ENCODE measurements at regions not wholly inside any gene's neighbourhood (a gene's known extent, or its start where the extent isn't known, plus 50 kb on each side); places are given as distances from the start of the nearest gene placed in this dataset.

DNA sequence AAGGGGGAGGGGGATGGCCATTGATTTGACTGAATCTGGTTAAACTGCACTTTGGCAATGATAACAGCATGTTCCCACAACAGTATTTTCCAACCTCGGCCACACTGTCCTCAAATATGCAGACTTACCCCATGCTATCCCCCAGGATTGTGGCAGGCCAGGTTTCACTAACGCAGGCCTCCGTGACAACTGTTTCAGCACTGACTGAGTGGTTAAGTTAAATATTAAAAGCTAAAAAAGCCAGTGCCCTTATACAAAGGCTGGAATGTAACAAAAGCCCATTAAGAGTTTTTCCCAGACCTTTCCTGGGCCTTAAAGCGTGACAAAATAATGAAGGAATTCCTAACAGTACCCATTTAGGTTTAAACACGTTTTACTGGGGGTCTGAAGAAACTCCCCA lies 202.9 kb downstream of the USP25 start:
- no peaks in the 10 kb centered on the region for H3K27me3 ChIP-seq
- no peak overlapping the region for H3K4me2 ChIP-seq
- H4K20me1 ChIP-seq, result no peaks in the 10 kb centered on the region
- H3K9me3 ChIP-seq (replicated peaks in 1 of 11), result no peaks in the 10 kb centered on the region
- H3K4me3 ChIP-seq, result no peak overlapping the region
- peaks cover 0 to 4% (median 0%) of the 10 kb centered on the region in 10 experiments; a peak in 2 of 20 replicates for H3K4me1 ChIP-seq
- H3K27ac ChIP-seq, result no peak overlapping the region
- TF ChIP-seq Cebpa-rat (IDR thresholded peaks at IDR 0.05), result no peak
- no peaks in the 10 kb centered on the region for H3K36me3 ChIP-seq
- no peak overlapping the region for H3K9ac ChIP-seq

DNA sequence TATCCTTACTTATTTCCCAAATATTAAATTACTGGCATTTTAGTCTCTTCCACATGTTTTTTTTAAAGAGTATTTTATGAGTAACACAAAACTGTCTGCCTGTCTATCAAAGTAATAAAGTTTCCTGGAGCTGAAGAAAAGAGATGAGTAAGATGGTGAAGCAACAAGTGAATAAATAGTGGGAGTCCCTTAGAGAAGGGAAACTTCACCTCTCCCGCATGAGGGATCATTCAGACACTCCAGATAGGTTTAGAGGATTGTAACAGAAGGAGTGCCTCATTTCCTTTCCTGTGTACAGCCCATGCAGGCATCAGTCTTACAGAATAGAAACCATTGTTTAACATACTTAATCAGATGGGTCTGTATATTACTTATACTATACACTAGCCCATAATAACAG lies 205.7 kb downstream of the USP25 start:
- no peak for TF ChIP-seq Cebpa-rat (IDR thresholded peaks at IDR 0.05)
- H3K9me3 ChIP-seq (replicated peaks in 1 of 11), result no peaks in the 10 kb centered on the region

DNA sequence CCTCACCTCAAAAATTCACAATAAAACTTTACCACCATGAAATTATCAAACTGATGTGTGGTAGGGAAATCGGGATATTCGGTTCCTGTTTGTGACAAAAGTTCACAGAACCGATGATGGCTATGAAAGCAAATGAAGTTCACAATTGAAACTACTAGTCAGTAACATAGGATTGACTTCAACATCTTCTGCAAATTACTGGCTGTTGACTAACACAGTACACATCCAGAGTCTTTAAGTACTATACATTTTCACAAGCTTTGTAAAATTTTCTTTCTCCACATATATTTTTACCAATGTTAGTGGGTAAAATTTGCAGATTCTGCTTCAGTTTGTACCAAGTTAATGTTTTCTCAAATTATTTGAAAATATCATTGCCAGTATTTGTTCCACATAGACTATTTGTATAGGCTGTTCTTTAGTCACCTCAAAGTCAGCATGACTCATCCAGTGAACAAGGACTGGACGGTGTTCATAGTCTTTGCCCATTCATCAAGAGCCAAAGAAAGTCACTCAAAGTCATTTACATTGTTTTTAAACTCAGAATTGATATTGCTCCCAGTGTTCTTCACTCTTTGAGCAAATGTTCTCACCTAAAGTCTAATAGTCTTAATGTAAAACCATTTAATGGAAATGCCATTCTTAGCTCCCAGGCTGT lies 213.4 kb downstream of the USP25 start:
- H3K27me3 ChIP-seq, result no peaks in the 10 kb centered on the region
- H3K9me3 ChIP-seq (replicated peaks in 1 of 11), result no peaks in the 10 kb centered on the region
- no peaks in the 10 kb centered on the region for H4K20me1 ChIP-seq
- H3K4me2 ChIP-seq, result no peak overlapping the region
- no peak overlapping the region for H3K4me3 ChIP-seq
- no peak overlapping the region for H3K9ac ChIP-seq
- no peaks in the 10 kb centered on the region for H3K4me1 ChIP-seq
- H3K27ac ChIP-seq, result no peak overlapping the region
- TF ChIP-seq Cebpa-rat (IDR thresholded peaks at IDR 0.05), result no peak
- no peaks in the 10 kb centered on the region for H3K36me3 ChIP-seq

More for the DNA sequence above, 205.7 kb downstream of the USP25 start:
- Histone ChIP-seq H3K27me3 (no peaks in the 10 kb centered on the region), H3K27ac (no peak overlapping the region), H3K9ac (no peak overlapping the region), H3K4me2 (no peak overlapping the region), H3K4me3 (no peak overlapping the region), H3K36me3 (no peaks in the 10 kb centered on the region), H3K4me1 (no peaks in the 10 kb centered on the region), H4K20me1 (no peaks in the 10 kb centered on the region)

DNA sequence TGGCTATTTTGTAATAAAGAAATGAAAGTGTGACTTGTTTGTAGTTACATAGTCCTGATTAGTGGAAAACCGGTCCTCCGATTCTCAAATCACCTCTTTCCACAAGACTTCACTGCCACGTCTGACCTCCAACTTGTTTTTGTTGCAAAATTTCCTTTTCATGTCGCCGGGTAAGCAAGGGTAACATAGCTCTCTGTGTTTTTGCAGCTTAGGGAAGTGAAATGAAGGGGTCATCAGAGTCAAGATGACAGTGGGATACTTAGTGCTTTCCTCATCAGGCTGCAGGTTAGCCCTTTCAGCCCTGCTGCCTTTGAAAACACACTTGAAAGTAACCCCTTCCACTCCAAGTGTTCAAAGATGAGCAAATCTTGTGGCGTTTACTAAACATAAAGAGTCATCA lies 217.9 kb downstream of the USP25 start:
- Histone ChIP-seq H3K9ac (no peak overlapping the region), H3K9me3 (replicated peaks in 1 of 11) (peaks cover 2 to 10% (median 4%) of the 10 kb centered on the region in 11 experiments; a peak in 18 of 22 replicates)

DNA sequence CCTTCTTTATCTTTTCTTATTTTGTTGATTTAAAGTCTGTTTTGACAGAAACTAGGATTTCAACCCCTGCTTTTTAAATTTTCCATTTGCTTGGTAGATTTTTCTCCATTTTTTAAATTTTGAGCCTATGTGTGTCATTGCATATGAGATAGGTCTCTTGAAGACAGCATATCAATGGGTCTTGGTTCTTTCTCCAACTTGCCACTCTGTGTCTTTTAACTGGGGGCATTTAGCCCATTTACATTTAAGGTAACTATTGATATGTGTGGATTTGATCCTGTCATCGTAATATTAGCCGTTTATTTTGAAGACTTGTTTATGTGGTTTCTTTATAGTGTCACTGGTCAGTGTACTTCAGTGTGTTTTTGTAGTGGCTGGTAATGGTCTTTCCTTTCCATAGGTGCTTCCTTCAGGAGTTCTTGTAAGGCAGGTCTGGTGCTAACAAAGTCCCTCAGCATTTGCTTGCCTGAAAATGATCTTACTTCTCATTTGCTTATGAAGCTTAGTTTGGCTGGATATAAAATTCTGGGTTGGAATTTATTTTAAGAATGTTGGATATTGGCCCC lies 223.9 kb downstream of the USP25 start:
- Histone ChIP-seq H3K4me2 (no peak overlapping the region), H3K4me3 (no peak overlapping the region), H3K27ac (no peak overlapping the region), H3K36me3 (no peaks in the 10 kb centered on the region), H3K9me3 (replicated peaks in 1 of 11) (peaks cover 30 to 40% (median 35%) of the 10 kb centered on the region in 11 experiments), H3K9ac (no peak overlapping the region), H3K4me1 (no peaks in the 10 kb centered on the region), H4K20me1 (no peaks in the 10 kb centered on the region), H3K27me3 (no peaks in the 10 kb centered on the region)
- TF ChIP-seq Cebpa-rat (IDR thresholded peaks at IDR 0.05), result no peak

More for the DNA sequence above, 217.9 kb downstream of the USP25 start:
- H3K27me3 ChIP-seq, result no peaks in the 10 kb centered on the region
- no peak overlapping the region for H3K27ac ChIP-seq
- no peaks in the 10 kb centered on the region for H3K4me1 ChIP-seq
- no peak for TF ChIP-seq Cebpa-rat (IDR thresholded peaks at IDR 0.05)
- H3K4me2 ChIP-seq, result no peak overlapping the region
- H4K20me1 ChIP-seq, result no peaks in the 10 kb centered on the region
- no peak overlapping the region for H3K4me3 ChIP-seq
- H3K36me3 ChIP-seq, result no peaks in the 10 kb centered on the region

DNA sequence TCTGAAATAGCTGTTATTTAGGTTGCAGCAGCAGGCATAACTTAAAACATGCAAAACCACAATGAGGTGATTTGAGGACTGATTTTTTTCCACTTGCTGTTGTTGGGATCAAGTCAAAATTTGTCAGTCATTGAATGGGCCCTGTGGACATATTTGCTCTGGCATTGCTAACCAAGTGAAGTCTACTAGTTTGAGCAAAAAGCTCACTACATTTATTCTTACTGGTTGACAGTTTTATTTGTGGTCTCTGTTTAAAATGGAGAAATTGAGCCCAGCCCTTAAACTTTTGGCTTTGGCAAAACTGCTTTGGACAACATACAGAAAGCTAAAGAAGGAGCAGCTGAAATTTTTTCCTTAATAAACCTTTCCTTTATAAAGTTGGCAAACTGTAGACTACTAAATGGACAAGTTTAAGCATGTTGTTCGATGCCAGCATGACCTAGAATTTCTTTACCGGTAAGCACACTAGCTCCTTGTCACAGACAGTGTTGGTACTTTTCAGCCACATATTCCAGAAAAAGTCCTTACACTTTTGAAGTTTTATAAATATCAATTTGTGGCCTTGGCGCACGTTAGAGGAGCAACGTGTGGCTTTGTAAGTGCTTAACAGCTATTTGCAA lies 234.6 kb downstream of the USP25 start:
- Histone ChIP-seq H3K9me3 (replicated peaks in 1 of 11) (no peaks in the 10 kb centered on the region), H3K4me2 (no peak overlapping the region), H3K4me3 (no peak overlapping the region), H3K27ac (no peak overlapping the region), H3K36me3 (no peaks in the 10 kb centered on the region), H3K27me3 (no peaks in the 10 kb centered on the region), H3K9ac (no peak overlapping the region), H4K20me1 (no peaks in the 10 kb centered on the region), H3K4me1 (no peaks in the 10 kb centered on the region)
- TF ChIP-seq Cebpa-rat (IDR thresholded peaks at IDR 0.05), result no peak

DNA sequence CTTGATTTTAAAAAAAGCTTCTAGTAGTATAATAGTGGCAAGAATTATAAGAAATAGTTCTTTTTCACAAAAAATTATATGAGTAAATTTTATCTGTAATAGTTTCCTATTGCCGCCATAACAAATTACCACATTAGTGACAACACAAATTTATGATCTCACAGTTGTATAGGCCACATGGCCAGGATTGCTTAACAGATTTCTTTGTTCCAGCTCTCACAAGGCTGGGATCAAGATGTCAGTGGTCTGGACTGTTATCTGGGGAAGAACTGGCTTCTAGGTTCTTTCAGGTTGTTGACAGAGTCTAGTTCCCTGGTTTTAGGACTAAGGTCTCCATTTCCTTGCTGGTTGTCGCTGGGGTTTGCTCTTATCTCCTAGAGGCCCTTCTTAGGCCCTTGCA lies 236.4 kb downstream of the USP25 start:
- no peaks in the 10 kb centered on the region for H3K36me3 ChIP-seq
- H3K4me2 ChIP-seq, result no peak overlapping the region
- no peaks in the 10 kb centered on the region for H3K27me3 ChIP-seq
- no peaks in the 10 kb centered on the region for H4K20me1 ChIP-seq
- no peak overlapping the region for H3K27ac ChIP-seq
- no peak overlapping the region for H3K9ac ChIP-seq
- no peaks in the 10 kb centered on the region for H3K9me3 ChIP-seq (replicated peaks in 1 of 11)
- H3K4me3 ChIP-seq, result no peak overlapping the region
- no peak for TF ChIP-seq Cebpa-rat (IDR thresholded peaks at IDR 0.05)
- no peaks in the 10 kb centered on the region for H3K4me1 ChIP-seq

DNA sequence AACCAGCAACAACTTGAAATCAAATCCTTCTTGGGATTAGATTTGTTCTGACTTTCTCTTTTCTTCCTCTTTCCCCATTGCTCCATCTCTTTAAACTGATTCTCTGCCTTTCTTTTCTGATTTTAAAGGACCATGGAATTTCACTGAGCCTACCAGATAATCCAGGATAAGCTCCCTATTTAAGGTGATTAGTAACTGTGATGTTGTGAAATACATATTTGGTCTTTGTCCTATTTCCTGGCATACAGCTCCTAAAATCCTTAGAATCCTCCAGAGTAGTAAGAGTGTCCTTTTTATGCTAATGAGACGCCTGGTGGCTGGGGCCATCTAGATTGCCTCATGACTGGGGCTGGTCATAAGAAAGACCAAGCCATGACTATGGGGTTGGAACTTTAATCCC lies 236.9 kb downstream of the USP25 start:
- Histone ChIP-seq H3K4me1 (no peaks in the 10 kb centered on the region), H4K20me1 (no peaks in the 10 kb centered on the region), H3K27ac (no peak overlapping the region), H3K36me3 (no peaks in the 10 kb centered on the region), H3K9me3 (replicated peaks in 1 of 11) (no peaks in the 10 kb centered on the region), H3K27me3 (no peaks in the 10 kb centered on the region), H3K9ac (no peak overlapping the region), H3K4me3 (no peak overlapping the region), H3K4me2 (no peak overlapping the region)
- TF ChIP-seq Cebpa-rat (IDR thresholded peaks at IDR 0.05), result no peak

DNA sequence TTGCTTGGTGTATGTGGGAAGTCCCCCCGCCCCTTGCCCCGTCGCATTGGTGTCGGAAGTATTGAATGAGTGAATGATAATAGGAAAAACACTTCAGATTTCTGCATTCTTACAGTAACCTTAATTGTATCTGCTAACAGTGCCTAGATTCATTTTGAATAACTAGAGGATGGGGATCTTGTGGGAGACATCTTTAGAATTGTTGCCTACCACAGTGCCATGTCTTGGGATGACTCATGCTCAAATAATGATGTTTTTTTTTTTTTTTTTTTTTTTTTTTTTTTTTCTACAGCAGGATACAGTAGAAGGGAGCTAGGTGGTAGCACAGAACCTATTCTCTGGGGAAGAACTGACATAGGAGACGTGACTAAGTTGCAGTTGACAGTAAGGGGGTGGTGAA lies 237.9 kb downstream of the USP25 start:
- no peaks in the 10 kb centered on the region for H3K27me3 ChIP-seq
- H3K4me2 ChIP-seq, result no peak overlapping the region
- H3K4me3 ChIP-seq, result no peak overlapping the region
- no peaks in the 10 kb centered on the region for H3K4me1 ChIP-seq
- no peaks in the 10 kb centered on the region for H3K36me3 ChIP-seq
- no peak overlapping the region for H3K27ac ChIP-seq
- no peak for TF ChIP-seq Cebpa-rat (IDR thresholded peaks at IDR 0.05)
- H4K20me1 ChIP-seq, result no peaks in the 10 kb centered on the region
- no peaks in the 10 kb centered on the region for H3K9me3 ChIP-seq (replicated peaks in 1 of 11)
- H3K9ac ChIP-seq, result no peak overlapping the region

DNA sequence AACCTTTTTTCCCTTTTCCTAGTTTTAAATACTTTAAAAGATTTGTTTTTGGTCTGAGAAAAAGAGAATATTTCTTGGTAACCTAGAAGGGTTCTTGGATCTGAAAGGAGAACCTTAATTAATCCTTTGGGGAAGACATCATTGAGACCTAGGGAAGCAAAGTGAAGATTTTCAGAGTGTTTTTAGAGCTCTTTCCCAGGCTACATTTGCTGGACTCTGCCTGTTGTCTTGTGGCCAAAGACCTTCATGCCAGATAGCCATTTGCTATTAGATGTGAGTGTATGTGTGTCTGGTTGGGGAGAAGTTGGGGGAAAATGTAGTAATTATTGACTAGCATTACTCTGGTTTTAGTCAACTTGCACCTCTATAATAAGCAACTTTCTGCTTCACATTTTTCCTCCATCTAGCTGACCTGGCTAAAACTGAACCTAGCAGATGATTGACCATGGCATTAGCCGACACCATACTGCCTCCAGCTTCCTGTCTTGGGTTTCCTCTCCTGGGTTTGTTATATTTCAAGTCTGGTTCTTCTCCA lies 239.1 kb downstream of the USP25 start:
- no peak for TF ChIP-seq Cebpa-rat (IDR thresholded peaks at IDR 0.05)
- Histone ChIP-seq H3K27ac (no peak overlapping the region), H3K36me3 (no peaks in the 10 kb centered on the region), H3K4me2 (no peak overlapping the region), H3K4me1 (no peaks in the 10 kb centered on the region), H3K4me3 (no peak overlapping the region), H4K20me1 (no peaks in the 10 kb centered on the region), H3K9me3 (replicated peaks in 1 of 11) (no peaks in the 10 kb centered on the region), H3K27me3 (no peaks in the 10 kb centered on the region), H3K9ac (no peak overlapping the region)
